ENCODE measurements at regions not wholly inside any gene's neighbourhood (a gene's known extent, or its start where the extent isn't known, plus 50 kb on each side); places are given as distances from the start of the nearest gene placed in this dataset.

GRCh38 chr5:86951761-86952160 lies 315.9 kb upstream of the RASA1 start:
- Mint-ChIP-seq H3K4me3 (no peak overlapping the region), H3K27ac (no peak overlapping the region), H3K9me3 (ENCODE audit: low read depth) (no peaks in the 10 kb centered on the region), H3K36me3 (no peaks in the 10 kb centered on the region), H3K4me1 (ENCODE audit: low read depth) (no peaks in the 10 kb centered on the region), H3K27me3 (peaks cover 10% of the 10 kb centered on the region)

- no peak overlapping the region for H3K27ac Mint-ChIP-seq
- H3K36me3 Mint-ChIP-seq: no peaks in the 10 kb centered on the region
- no peaks in the 10 kb centered on the region for H3K9me3 Mint-ChIP-seq (ENCODE audit: low read depth)
- no peak overlapping the region for H3K4me3 Mint-ChIP-seq
- H3K27me3 Mint-ChIP-seq: no peaks in the 10 kb centered on the region
- H3K4me1 Mint-ChIP-seq (ENCODE audit: low read depth): peaks cover 2% of the 10 kb centered on the region
These were observed 302.8 kb upstream of the RASA1 start for GRCh38 chr5:86964889-86965288.

GRCh38 chr5:86968301-86968753 lies 299.4 kb upstream of the RASA1 start:
- no peak overlapping the region for H3K27ac Mint-ChIP-seq
- peaks cover 5% of the 10 kb centered on the region for H3K4me1 Mint-ChIP-seq (ENCODE audit: low read depth)

GRCh38 chr5:86970361-86970760 lies 297.3 kb upstream of the RASA1 start:
- peaks cover 11% of the 10 kb centered on the region for H3K27me3 Mint-ChIP-seq
- H3K27ac Mint-ChIP-seq: no peak overlapping the region
- H3K36me3 Mint-ChIP-seq: no peaks in the 10 kb centered on the region
- peaks cover 5% of the 10 kb centered on the region for H3K4me1 Mint-ChIP-seq (ENCODE audit: low read depth)
- no peaks in the 10 kb centered on the region for H3K9me3 Mint-ChIP-seq (ENCODE audit: low read depth)
- no peak overlapping the region for H3K4me3 Mint-ChIP-seq

More at GRCh38 chr5:86968301-86968753, 299.4 kb upstream of the RASA1 start:
- H3K27me3 Mint-ChIP-seq: peaks cover 10% of the 10 kb centered on the region
- H3K4me3 Mint-ChIP-seq: no peak overlapping the region
- H3K9me3 Mint-ChIP-seq (ENCODE audit: low read depth): no peaks in the 10 kb centered on the region
- H3K36me3 Mint-ChIP-seq: no peaks in the 10 kb centered on the region

GRCh38 chr5:86971034-86971571 lies 296.6 kb upstream of the RASA1 start:
- H3K4me3 Mint-ChIP-seq: no peak overlapping the region
- no peaks in the 10 kb centered on the region for H3K36me3 Mint-ChIP-seq
- H3K27me3 Mint-ChIP-seq: peaks cover 14% of the 10 kb centered on the region
- peaks cover 5% of the 10 kb centered on the region for H3K4me1 Mint-ChIP-seq (ENCODE audit: low read depth)
- no peaks in the 10 kb centered on the region for H3K9me3 Mint-ChIP-seq (ENCODE audit: low read depth)
- H3K27ac Mint-ChIP-seq: no peak overlapping the region

- no peaks in the 10 kb centered on the region for H3K36me3 Mint-ChIP-seq
- peaks cover 2% of the 10 kb centered on the region for H3K4me1 Mint-ChIP-seq (ENCODE audit: low read depth)
- no peaks in the 10 kb centered on the region for H3K9me3 Mint-ChIP-seq (ENCODE audit: low read depth)
- H3K27ac Mint-ChIP-seq: no peak overlapping the region
- H3K4me3 Mint-ChIP-seq: no peak overlapping the region
- peaks cover 16% of the 10 kb centered on the region for H3K27me3 Mint-ChIP-seq
These were observed 292.7 kb upstream of the RASA1 start for GRCh38 chr5:86974955-86975354.

- Mint-ChIP-seq H3K4me3 (no peak overlapping the region), H3K27me3 (peaks cover 11% of the 10 kb centered on the region), H3K36me3 (no peaks in the 10 kb centered on the region), H3K27ac (no peak overlapping the region), H3K4me1 (ENCODE audit: low read depth) (no peaks in the 10 kb centered on the region), H3K9me3 (ENCODE audit: low read depth) (no peaks in the 10 kb centered on the region)
These were observed 290.5 kb upstream of the RASA1 start for GRCh38 chr5:86977190-86977589.

- no peak overlapping the region for H3K27ac Mint-ChIP-seq
- peaks cover 8% of the 10 kb centered on the region for H3K27me3 Mint-ChIP-seq
- no peaks in the 10 kb centered on the region for H3K4me1 Mint-ChIP-seq (ENCODE audit: low read depth)
- no peaks in the 10 kb centered on the region for H3K9me3 Mint-ChIP-seq (ENCODE audit: low read depth)
- no peaks in the 10 kb centered on the region for H3K36me3 Mint-ChIP-seq
- no peak overlapping the region for H3K4me3 Mint-ChIP-seq
These were observed 289.9 kb upstream of the RASA1 start for GRCh38 chr5:86977808-86978207.

GRCh38 chr5:86979811-86980411 lies 287.8 kb upstream of the RASA1 start:
- no peaks in the 10 kb centered on the region for H3K4me1 Mint-ChIP-seq (ENCODE audit: low read depth)
- no peaks in the 10 kb centered on the region for H3K36me3 Mint-ChIP-seq
- no peak overlapping the region for H3K27ac Mint-ChIP-seq
- no peaks in the 10 kb centered on the region for H3K9me3 Mint-ChIP-seq (ENCODE audit: low read depth)
- H3K4me3 Mint-ChIP-seq: no peak overlapping the region
- peaks cover 6% of the 10 kb centered on the region for H3K27me3 Mint-ChIP-seq

GRCh38 chr5:86981898-86982297 lies 285.8 kb upstream of the RASA1 start:
- H3K36me3 Mint-ChIP-seq: no peaks in the 10 kb centered on the region
- peaks cover 1% of the 10 kb centered on the region for H3K27me3 Mint-ChIP-seq
- no peak overlapping the region for H3K4me3 Mint-ChIP-seq
- no peak overlapping the region for H3K27ac Mint-ChIP-seq
- no peaks in the 10 kb centered on the region for H3K9me3 Mint-ChIP-seq (ENCODE audit: low read depth)
- no peaks in the 10 kb centered on the region for H3K4me1 Mint-ChIP-seq (ENCODE audit: low read depth)

- H3K4me1 Mint-ChIP-seq (ENCODE audit: low read depth): no peaks in the 10 kb centered on the region
- no peak overlapping the region for H3K4me3 Mint-ChIP-seq
- H3K27me3 Mint-ChIP-seq: peaks cover 1% of the 10 kb centered on the region
- H3K27ac Mint-ChIP-seq: no peak overlapping the region
- H3K9me3 Mint-ChIP-seq (ENCODE audit: low read depth): no peaks in the 10 kb centered on the region
- H3K36me3 Mint-ChIP-seq: no peaks in the 10 kb centered on the region
These were observed 284.5 kb upstream of the RASA1 start for GRCh38 chr5:86983208-86983607.

- Mint-ChIP-seq H3K4me3 (no peak overlapping the region), H3K9me3 (ENCODE audit: low read depth) (no peaks in the 10 kb centered on the region), H3K27ac (no peak overlapping the region), H3K36me3 (no peaks in the 10 kb centered on the region), H3K27me3 (no peaks in the 10 kb centered on the region), H3K4me1 (ENCODE audit: low read depth) (no peaks in the 10 kb centered on the region)
These were observed 280.8 kb upstream of the RASA1 start for GRCh38 chr5:86986837-86987236.

- peaks cover 10% of the 10 kb centered on the region for H3K9me3 Mint-ChIP-seq (ENCODE audit: low read depth)
- no peaks in the 10 kb centered on the region for H3K36me3 Mint-ChIP-seq
- no peak overlapping the region for H3K27ac Mint-ChIP-seq
- no peaks in the 10 kb centered on the region for H3K4me1 Mint-ChIP-seq (ENCODE audit: low read depth)
- peaks cover 5% of the 10 kb centered on the region for H3K27me3 Mint-ChIP-seq
- H3K4me3 Mint-ChIP-seq: no peak overlapping the region
These were observed 270.2 kb upstream of the RASA1 start for GRCh38 chr5:86997516-86997915.

GRCh38 chr5:86999951-87000350 lies 267.7 kb upstream of the RASA1 start:
- H3K9me3 Mint-ChIP-seq (ENCODE audit: low read depth): peaks cover 5% of the 10 kb centered on the region
- no peaks in the 10 kb centered on the region for H3K4me1 Mint-ChIP-seq (ENCODE audit: low read depth)
- H3K27me3 Mint-ChIP-seq: peaks cover 5% of the 10 kb centered on the region

GRCh38 chr5:87002485-87002884 lies 265.2 kb upstream of the RASA1 start:
- Mint-ChIP-seq H3K9me3 (ENCODE audit: low read depth) (no peaks in the 10 kb centered on the region), H3K36me3 (no peaks in the 10 kb centered on the region), H3K27ac (no peak overlapping the region), H3K27me3 (peaks cover 5% of the 10 kb centered on the region), H3K4me3 (no peak overlapping the region), H3K4me1 (ENCODE audit: low read depth) (no peaks in the 10 kb centered on the region)

More at GRCh38 chr5:86999951-87000350, 267.7 kb upstream of the RASA1 start:
- no peaks in the 10 kb centered on the region for H3K36me3 Mint-ChIP-seq
- no peak overlapping the region for H3K27ac Mint-ChIP-seq
- no peak overlapping the region for H3K4me3 Mint-ChIP-seq

- Mint-ChIP-seq H3K4me1 (ENCODE audit: low read depth) (no peaks in the 10 kb centered on the region), H3K4me3 (no peak overlapping the region), H3K36me3 (no peaks in the 10 kb centered on the region), H3K27ac (no peak overlapping the region), H3K9me3 (ENCODE audit: low read depth) (no peaks in the 10 kb centered on the region), H3K27me3 (peaks cover 3% of the 10 kb centered on the region)
These were observed 263.6 kb upstream of the RASA1 start for GRCh38 chr5:87004101-87004500.
